Pancreas (tissue), 10 donors: ENCODE measurements at regions not wholly inside any gene's neighbourhood (a gene's known extent, or its start where the extent isn't known, plus 50 kb on each side); places are given as distances from the start of the nearest gene placed in this dataset.

Experiments used
- ATAC-seq, 4 donors: fragments of 200-7000 bp; cut with Tn5 transposase; one replicate each; pipeline versions ENCODE4 v1.8.0 to v1.9.1; 2020; ENCODE audit warnings: mild to moderate bottlenecking in 4 of 4, moderate library complexity in 4 of 4
- DNase-seq, 6 donors: peaks; one replicate each; pipeline ENCODE4 v3.0.0-alpha.2; 2020
- FAIRE-seq: peaks from 2 replicates; lab custom pipeline; 2012; peaks lifted over from hg19 to GRCh38; lab: Jason Lieb, UNC
- H3K27ac ChIP-seq, 4 donors: fragments of 200-600 bp; sonication (generic); 1 replicate in 3 of 4; 2 replicates in 1 of 4; pipeline versions ENCODE4 v1.5.0 to v1.8.0; 2020
- H3K27me3 ChIP-seq, 4 donors: fragments of 200-600 bp; one replicate each; pipeline ENCODE4 v1.8.0; 2021
- H3K36me3 ChIP-seq, 3 donors: fragments of 200-600 bp; sonication (generic) in 1 of 3; one replicate each; pipeline versions ENCODE4 v1.5.0 to v1.8.0; 2020 to 2021
- H3K4me1 ChIP-seq, 3 donors: fragments of 200-600 bp; one replicate each; pipeline ENCODE4 v1.8.0; 2021
- H3K4me3 ChIP-seq, 4 donors: fragments of 200-600 bp; sonication (generic) in 2 of 4; one replicate each; pipeline versions ENCODE4 v1.5.0 to v1.8.0; 2020 to 2021
- H3K9me3 ChIP-seq, 4 donors: fragments of 200-600 bp; one replicate each; pipeline ENCODE4 v1.8.0; 2021
- WGBS, 2 donors: extraction: QIAGEN DNeasy Blood & Tissue Kit; methylation state at CpG; one replicate each; pipeline ENCODE4 v1.1.7; 2013; 5-methylcytosine and 5-hydroxymethylcytosine counted together
- intact Hi-C, 3 donors: fragments of 100-400 bp; cut with DNase I; formaldehyde crosslinking; loops; one replicate each; pipeline versions ENCODE4 v1.11.1 to v1.14.2; 2022
- TF ChIP-seq, protein P1 (sequence below), 4 donors: fragments of 200-600 bp; sonication (generic) in 3 of 4; IDR thresholded peaks; one replicate each; pipeline versions ENCODE4 v1.5.0 to v1.8.0; 2021; ENCODE audit warnings: antibody characterized with exemption in 4 of 4
- donor health status: healthy with polysubstance abuse.
- donor health status: DM: no; HTN: no; CAD: no; lungs with moderate emphysema.
- donor health status: DM: no; HTN: no; CAD: no.
- donor health status: control.
- donor health status: control.
- donor health status: Bipolar disorder and iron deficiency.
- donor health status: DM: yes; HTN: yes; CAD: no.
- donor health status: DM: no; HTN: no; CAD: no.
- donor health status: DM: no; HTN: no; CAD: no.
- donor health status: DM: yes; HTN: yes; CAD: no.

DNA sequence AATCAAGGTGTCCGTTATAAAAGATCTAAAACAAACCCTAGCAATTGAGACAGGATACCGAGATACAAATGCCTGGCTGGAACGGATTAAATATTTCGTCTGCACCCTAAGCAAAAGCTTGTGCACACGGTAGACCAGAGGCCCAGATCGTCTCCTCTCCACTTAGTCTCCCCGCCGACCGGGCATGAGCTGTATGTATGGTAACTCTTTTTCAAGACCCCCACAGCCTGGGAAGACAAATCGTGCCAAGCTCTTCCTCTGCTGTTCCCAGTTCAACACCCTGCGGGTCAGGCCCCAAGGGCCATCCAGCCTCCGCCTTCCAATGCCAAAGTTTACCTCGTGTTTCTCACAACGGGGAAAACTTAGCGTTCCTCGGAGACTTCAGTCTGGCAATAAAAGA, 285.7 kb upstream of the GALNT17 start:
- no peak for FAIRE-seq
- no peak for ATAC-seq
- Histone ChIP-seq H3K9me3 (no peaks in the 10 kb centered on the region), H3K4me1 (no peaks in the 10 kb centered on the region), H3K27ac (no peak overlapping the region), H3K4me3 (no peak overlapping the region), H3K36me3 (no peaks in the 10 kb centered on the region), H3K27me3 (no peaks in the 10 kb centered on the region)
- intact Hi-C loops: no loop called here
- WGBS, 2 donors: 76 to 82% methylated on average over 16 of the region's 16 CpGs
- no peak for DNase-seq
- TF ChIP-seq, protein P1, sequence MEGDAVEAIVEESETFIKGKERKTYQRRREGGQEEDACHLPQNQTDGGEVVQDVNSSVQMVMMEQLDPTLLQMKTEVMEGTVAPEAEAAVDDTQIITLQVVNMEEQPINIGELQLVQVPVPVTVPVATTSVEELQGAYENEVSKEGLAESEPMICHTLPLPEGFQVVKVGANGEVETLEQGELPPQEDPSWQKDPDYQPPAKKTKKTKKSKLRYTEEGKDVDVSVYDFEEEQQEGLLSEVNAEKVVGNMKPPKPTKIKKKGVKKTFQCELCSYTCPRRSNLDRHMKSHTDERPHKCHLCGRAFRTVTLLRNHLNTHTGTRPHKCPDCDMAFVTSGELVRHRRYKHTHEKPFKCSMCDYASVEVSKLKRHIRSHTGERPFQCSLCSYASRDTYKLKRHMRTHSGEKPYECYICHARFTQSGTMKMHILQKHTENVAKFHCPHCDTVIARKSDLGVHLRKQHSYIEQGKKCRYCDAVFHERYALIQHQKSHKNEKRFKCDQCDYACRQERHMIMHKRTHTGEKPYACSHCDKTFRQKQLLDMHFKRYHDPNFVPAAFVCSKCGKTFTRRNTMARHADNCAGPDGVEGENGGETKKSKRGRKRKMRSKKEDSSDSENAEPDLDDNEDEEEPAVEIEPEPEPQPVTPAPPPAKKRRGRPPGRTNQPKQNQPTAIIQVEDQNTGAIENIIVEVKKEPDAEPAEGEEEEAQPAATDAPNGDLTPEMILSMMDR (IDR thresholded peaks at IDR 0.05): no peak

DNA sequence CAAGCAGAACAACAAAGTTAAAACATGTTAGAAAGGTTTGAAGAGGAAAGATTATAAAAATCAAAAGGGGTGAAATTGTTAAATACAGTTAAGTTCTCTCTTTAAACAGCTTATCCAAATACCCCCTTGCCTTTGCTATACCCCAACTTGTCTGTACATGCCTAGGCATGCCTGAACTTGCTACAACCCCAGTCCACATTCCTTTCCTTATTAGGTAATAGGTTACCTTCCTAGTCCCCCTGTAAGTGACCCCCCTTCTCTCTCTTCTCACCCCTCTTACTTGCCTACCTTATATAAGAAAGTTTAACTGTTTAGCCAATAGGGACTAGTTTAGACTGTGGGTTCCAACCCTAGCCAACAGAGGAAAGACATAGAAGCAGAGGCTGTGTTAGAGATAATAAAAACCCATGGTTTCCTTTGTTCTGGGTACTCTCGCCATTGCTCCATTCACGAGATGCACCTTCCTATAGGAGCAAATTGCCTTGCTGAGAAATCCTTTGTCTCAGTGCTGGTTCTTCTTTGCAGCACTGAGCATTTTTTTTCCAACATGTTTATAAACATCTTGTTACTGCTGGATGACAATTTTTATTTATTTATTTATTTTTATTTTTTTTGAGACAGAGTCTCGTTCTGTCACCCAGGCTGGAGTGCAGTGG, 282.2 kb upstream of the GALNT17 start:
- 85 to 97% methylated on average over 3 of the region's 3 CpGs for WGBS, 2 donors
- intact Hi-C loops: no loop called here

GRCh38 chr7:70855373-70855772, 276.6 kb upstream of the GALNT17 start:
- intact Hi-C loops: loop anchor here in 2 of 3 donors (5.0 kb wide), 2 partner anchors 877 to 882 kb away; no protein-coding TSS in a partner anchor
- Histone ChIP-seq H3K27me3 (no peaks in the 10 kb centered on the region), H3K27ac (no peak overlapping the region), H3K9me3 (no peaks in the 10 kb centered on the region), H3K4me1 (no peaks in the 10 kb centered on the region), H3K36me3 (no peaks in the 10 kb centered on the region), H3K4me3 (no peak overlapping the region)
- TF ChIP-seq, protein P1 (IDR thresholded peaks at IDR 0.05): no peak
- DNase-seq (no peak), FAIRE-seq (no peak), ATAC-seq (no peak)
- WGBS, 2 donors: 50 to 69% methylated on average over 1 of the region's 1 CpG

More for the DNA sequence above, 282.2 kb upstream of the GALNT17 start:
- no peak overlapping the region for H3K4me3 ChIP-seq
- DNase-seq (no peak), FAIRE-seq (no peak), ATAC-seq (no peak)
- no peak overlapping the region for H3K27ac ChIP-seq
- no peaks in the 10 kb centered on the region for H3K36me3 ChIP-seq
- TF ChIP-seq, protein P1 (IDR thresholded peaks at IDR 0.05): no peak
- no peaks in the 10 kb centered on the region for H3K9me3 ChIP-seq
- H3K27me3 ChIP-seq: no peaks in the 10 kb centered on the region
- no peaks in the 10 kb centered on the region for H3K4me1 ChIP-seq

DNA sequence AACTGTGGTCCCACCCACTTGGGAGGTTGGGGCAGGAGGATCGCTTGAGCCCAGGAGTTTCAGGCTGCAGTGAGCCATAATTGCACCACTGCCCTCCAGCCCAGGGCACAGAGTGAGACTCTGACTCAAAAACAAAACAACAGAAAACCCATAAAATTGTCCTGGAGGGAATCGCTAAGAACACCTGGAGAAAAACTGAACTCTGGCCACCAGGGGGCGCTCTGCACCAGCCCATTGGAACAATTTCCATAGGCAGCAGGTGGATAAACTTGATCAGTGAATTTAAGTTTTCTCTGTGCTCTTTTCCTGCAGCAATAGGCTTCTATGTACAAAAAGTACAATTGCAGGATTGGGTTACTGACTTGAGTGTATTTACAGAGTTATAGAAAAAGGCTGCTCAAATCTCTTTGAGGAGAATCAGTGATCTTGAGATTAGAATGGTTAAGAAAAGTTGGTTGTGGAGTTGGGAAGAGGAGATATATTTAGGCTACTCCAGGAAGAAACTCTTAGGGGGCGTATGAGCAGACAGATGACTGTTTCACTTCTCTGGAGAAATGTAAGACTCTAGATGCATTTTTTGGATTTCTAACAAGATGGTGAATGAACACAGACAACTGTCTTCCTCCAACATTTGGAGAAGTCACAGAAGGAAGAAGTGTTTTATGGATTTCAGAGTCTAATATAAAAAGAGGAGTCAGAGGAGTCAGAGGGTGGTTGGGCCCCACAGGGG, 274.9 kb upstream of the GALNT17 start:
- ATAC-seq (peak in 3 of 4 donors; percentile 54 to 58 (median 57)), FAIRE-seq (no peak), DNase-seq (peak; percentile 37 to 95 (median 76))
- intact Hi-C loops: loop anchor here in 2 of 3 donors (5.0 kb wide), 2 partner anchors 875 to 880 kb away; no protein-coding TSS in a partner anchor
- H3K9me3 ChIP-seq: no peaks in the 10 kb centered on the region
- no peaks in the 10 kb centered on the region for H3K36me3 ChIP-seq
- H3K27ac ChIP-seq: no peak overlapping the region
- 8 to 15% methylated on average over 4 of the region's 4 CpGs for WGBS, 2 donors
- H3K4me1 ChIP-seq: no peaks in the 10 kb centered on the region
- no peaks in the 10 kb centered on the region for H3K27me3 ChIP-seq
- no peak overlapping the region for H3K4me3 ChIP-seq
- TF ChIP-seq, protein P1 (IDR thresholded peaks at IDR 0.05): peak; percentile 93 to 97 (median 94)
